HepG2 (cell line): ENCODE measurements at regions not wholly inside any gene's neighbourhood (a gene's known extent, or its start where the extent isn't known, plus 50 kb on each side); places are given as distances from the start of the nearest gene placed in this dataset.

ENCODE experiments used
- ATAC-seq: fragments of 200-7000 bp; cut with Tn5 transposase; 3 replicates; pipeline ENCODE4 v1.9.1; 2020; ENCODE audit warnings: mild to moderate bottlenecking, moderate library complexity
- BruUV-seq: library from RNA; stranded (reverse); fragments of 400-500 nt; replicated peaks from 2 replicates; lab custom pipeline; 2021; lab: Mats Ljungman, UMichigan
- CTCF ChIA-PET: fragments of 300-600 bp; formaldehyde crosslinking; extraction: SDS; loops from one replicate; lab custom pipeline; 2021; ENCODE audit warnings: low total read pairs, inconsistent platforms, low intra/inter-chr PET ratio; lab: Yijun Ruan, JAX
- POLR2A ChIA-PET: fragments of 350-600 bp; sonication (Branson Sonifier 250); formaldehyde crosslinking; loops from one replicate; lab custom pipeline; 2020; ENCODE audit warnings: antibody characterized with exemption, inconsistent platforms; lab: Yijun Ruan, JAX
- DNase-seq: peaks from one replicate; pipeline ENCODE4 v3.0.0-alpha.2; 2015; ENCODE audit warnings: low spot score
- FAIRE-seq: peaks from 3 replicates; lab custom pipeline; 2011; peaks lifted over from hg19 to GRCh38; lab: Jason Lieb, UNC
- H2AFZ ChIP-seq: one replicate; pipeline ENCODE4 v1.6.1; 2011; ENCODE audit warnings: low read length, inconsistent platforms
- H3K27ac ChIP-seq: fragments of 300-600 bp; 3 replicates; pipeline ENCODE4 v1.8.0; 2011; ENCODE audit warnings: mixed run types, mild to moderate bottlenecking, mixed read lengths, low read length, inconsistent platforms; ENCODE audit not compliant: insufficient read depth; ENCODE audit errors: extremely low read length
- H3K27me3 ChIP-seq, 2 experiments: fragments of 200-600 bp in 1 of 2; 2 replicates in 1 of 2; 3 replicates in 1 of 2; pipeline versions ENCODE4 v1.6.0 to v1.8.0; 2011; ENCODE audit warnings: low read length in 2 of 2, mild to moderate bottlenecking in 2 of 2, moderate library complexity in 2 of 2, inconsistent platforms in 1 of 2; ENCODE audit not compliant: insufficient read depth in 2 of 2, control insufficient read depth in 1 of 2
- H3K36me3 ChIP-seq, 2 experiments: fragments of 200-600 bp in 1 of 2; replicated peaks in 1 of 2; 2 replicates in 1 of 2; 3 replicates in 1 of 2; pipeline versions ENCODE4 v1.5.1 to v1.8.0; 2011; ENCODE audit warnings: low read length in 2 of 2, inconsistent platforms in 1 of 2; ENCODE audit not compliant: insufficient read depth in 2 of 2, control insufficient read depth in 1 of 2
- H3K4me1 ChIP-seq: 2 replicates; pipeline ENCODE4 v1.5.1; 2012; ENCODE audit warnings: low read length, inconsistent platforms; ENCODE audit not compliant: insufficient read depth
- H3K4me2 ChIP-seq: 2 replicates; pipeline ENCODE4 v1.6.0; 2011; ENCODE audit warnings: low read depth, low read length, inconsistent platforms
- H3K4me3 ChIP-seq, 3 experiments: fragments of 200-600 bp in 1 of 3; sonication (generic), shearing (Covaris generic) in 1 of 3; replicated peaks in 1 of 3; 2 replicates each; pipeline ENCODE4 v1.5.1; 2011 to 2016; ENCODE audit warnings: low read length in 3 of 3, inconsistent platforms in 2 of 3, low read depth in 2 of 3, mild to moderate bottlenecking in 2 of 3, control low read depth in 1 of 3, mixed read lengths in 1 of 3; ENCODE audit not compliant: insufficient read depth in 1 of 3
- H3K79me2 ChIP-seq: one replicate; pipeline ENCODE4 v1.6.1; 2011; ENCODE audit warnings: low read length, inconsistent platforms; ENCODE audit not compliant: insufficient read depth
- H3K9ac ChIP-seq: 2 replicates; pipeline ENCODE4 v1.6.0; 2011; ENCODE audit warnings: mild to moderate bottlenecking, low read depth, low read length, inconsistent platforms; ENCODE audit not compliant: insufficient read depth
- H3K9me3 ChIP-seq: 2 replicates; pipeline ENCODE4 v1.5.1; 2012; ENCODE audit warnings: mild to moderate bottlenecking, low read length
- H4K20me1 ChIP-seq: 2 replicates; pipeline ENCODE4 v1.6.0; 2011; ENCODE audit warnings: inconsistent platforms, mild to moderate bottlenecking, low read length, moderate library complexity; ENCODE audit not compliant: insufficient read depth
- BORCS8-MEF2B ChIP-seq: sonication (generic); formaldehyde crosslinking; IDR thresholded peaks from 2 replicates; pipeline ENCODE4 v1.8.0; 2022; ENCODE audit warnings: mild to moderate bottlenecking, missing genetic modification reagents
- MZF1 ChIP-seq: sonication (generic); formaldehyde crosslinking; IDR thresholded peaks from 2 replicates; pipeline ENCODE4 v1.8.1; 2023; ENCODE audit warnings: mild to moderate bottlenecking, missing genetic modification reagents, borderline replicate concordance
- PRDM15 ChIP-seq: sonication (generic); formaldehyde crosslinking; IDR thresholded peaks from 2 replicates; pipeline ENCODE4 v1.4.0; 2020; ENCODE audit warnings: missing genetic modification reagents
- ZZZ3 ChIP-seq: sonication (generic); formaldehyde crosslinking; IDR thresholded peaks from 2 replicates; pipeline ENCODE4 v1.4.0; 2020; ENCODE audit warnings: missing genetic modification reagents, mild to moderate bottlenecking, borderline replicate concordance
- in situ Hi-C: cut with HindIII; loops from 2 replicates; pipeline ENCODE4 v1.10.0; 2017; ENCODE audit warnings: low pct_unique_long_range_greater_than_20kb; ENCODE audit not compliant: extremely low pct_ligation_motif_present
- intact Hi-C: fragments of 100-400 bp; cut with micrococcal nuclease; formaldehyde crosslinking; loops from one replicate; pipeline ENCODE4 v1.10.0; 2022; ENCODE audit not compliant: unreplicated experiment

GRCh38 chr1:65064981-65065380, 83.0 kb upstream of the AK4 start:
- Histone ChIP-seq H4K20me1 (no peaks in the 10 kb centered on the region), H2AFZ (no peak overlapping the region), H3K79me2 (no peaks in the 10 kb centered on the region), H3K9me3 (no peaks in the 10 kb centered on the region), H3K4me1 (peaks cover 14% of the 10 kb centered on the region; the same call in 1 of the 2 replicates), H3K27me3 (peaks cover 0 to 8% of the 10 kb centered on the region in 2 experiments; a peak in 2 of 5 replicates), H3K27ac (no peak overlapping the region), H3K4me3 (no peak overlapping the region), H3K9ac (no peak overlapping the region), H3K36me3 (no peaks in the 10 kb centered on the region), H3K4me2 (no peak overlapping the region)
- CTCF ChIA-PET: no interaction called here
- no TSS peak for BruUV-seq
- in situ Hi-C loops (loop anchor here (5.0 kb wide), 3 partner anchors 82 to 622 kb away; partner anchors contain the start of gene AK4), intact Hi-C loops (loop anchor here (5.0 to 10.0 kb wide), 2 partner anchors 92 to 360 kb away; partner anchors contain the start of genes LEPR and LEPROT)
- ATAC-seq (no peak), DNase-seq (no peak), FAIRE-seq (no peak)
- TF ChIP-seq BORCS8-MEF2B (CRISPR knock-in tag): no peak
- TF ChIP-seq MZF1 (CRISPR knock-in tag): no peak
- TF ChIP-seq PRDM15 (CRISPR knock-in tag): no peak
- TF ChIP-seq ZZZ3 (CRISPR knock-in tag): no peak
- POLR2A ChIA-PET: no interaction called here
